ENCODE measurements at regions not wholly inside any gene's neighbourhood (a gene's known extent, or its start where the extent isn't known, plus 50 kb on each side); places are given as distances from the start of the nearest gene placed in this dataset.

DNA sequence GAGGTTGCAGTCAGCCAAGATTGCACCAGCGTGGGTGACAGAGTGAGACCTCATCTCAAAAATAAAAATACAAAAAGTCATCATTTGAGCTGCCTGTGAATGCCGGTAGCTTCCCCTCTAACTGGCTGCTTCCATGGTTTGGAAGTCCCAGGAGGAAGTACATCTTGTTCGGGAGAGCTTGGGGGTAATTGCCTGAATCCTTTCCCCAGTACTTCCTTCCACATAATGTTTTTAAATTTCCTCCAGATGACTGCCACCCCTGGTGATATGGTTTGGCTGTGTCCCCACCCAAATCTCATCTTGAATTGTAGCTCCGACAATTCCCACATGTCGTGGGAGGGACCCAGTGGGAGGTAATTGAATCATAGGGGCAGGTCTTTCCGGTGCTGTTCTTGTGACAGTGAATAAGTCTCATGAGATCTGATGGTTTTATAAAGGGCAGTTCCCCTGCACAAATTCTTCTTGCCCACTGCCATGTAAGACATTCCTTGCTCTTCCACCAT is 87.2 kb downstream of the SPRING1 start:
- ATAC-seq (no peak), DNase-seq (no peak)
- TF ChIP-seq, protein P1, sequence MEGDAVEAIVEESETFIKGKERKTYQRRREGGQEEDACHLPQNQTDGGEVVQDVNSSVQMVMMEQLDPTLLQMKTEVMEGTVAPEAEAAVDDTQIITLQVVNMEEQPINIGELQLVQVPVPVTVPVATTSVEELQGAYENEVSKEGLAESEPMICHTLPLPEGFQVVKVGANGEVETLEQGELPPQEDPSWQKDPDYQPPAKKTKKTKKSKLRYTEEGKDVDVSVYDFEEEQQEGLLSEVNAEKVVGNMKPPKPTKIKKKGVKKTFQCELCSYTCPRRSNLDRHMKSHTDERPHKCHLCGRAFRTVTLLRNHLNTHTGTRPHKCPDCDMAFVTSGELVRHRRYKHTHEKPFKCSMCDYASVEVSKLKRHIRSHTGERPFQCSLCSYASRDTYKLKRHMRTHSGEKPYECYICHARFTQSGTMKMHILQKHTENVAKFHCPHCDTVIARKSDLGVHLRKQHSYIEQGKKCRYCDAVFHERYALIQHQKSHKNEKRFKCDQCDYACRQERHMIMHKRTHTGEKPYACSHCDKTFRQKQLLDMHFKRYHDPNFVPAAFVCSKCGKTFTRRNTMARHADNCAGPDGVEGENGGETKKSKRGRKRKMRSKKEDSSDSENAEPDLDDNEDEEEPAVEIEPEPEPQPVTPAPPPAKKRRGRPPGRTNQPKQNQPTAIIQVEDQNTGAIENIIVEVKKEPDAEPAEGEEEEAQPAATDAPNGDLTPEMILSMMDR (IDR thresholded peaks at IDR 0.05), result no peak
- Histone ChIP-seq H3K27me3 (no peaks in the 10 kb centered on the region), H3K27ac (no peak overlapping the region), H3K4me1 (peaks cover 0 to 4% of the 10 kb centered on the region in 2 donors), H3K36me3 (no peaks in the 10 kb centered on the region), H3K9me3 (peaks cover 0 to 6% of the 10 kb centered on the region in 2 donors), H3K4me3 (no peak overlapping the region)
- intact Hi-C loops (cut with DNase I), result no loop called here

DNA sequence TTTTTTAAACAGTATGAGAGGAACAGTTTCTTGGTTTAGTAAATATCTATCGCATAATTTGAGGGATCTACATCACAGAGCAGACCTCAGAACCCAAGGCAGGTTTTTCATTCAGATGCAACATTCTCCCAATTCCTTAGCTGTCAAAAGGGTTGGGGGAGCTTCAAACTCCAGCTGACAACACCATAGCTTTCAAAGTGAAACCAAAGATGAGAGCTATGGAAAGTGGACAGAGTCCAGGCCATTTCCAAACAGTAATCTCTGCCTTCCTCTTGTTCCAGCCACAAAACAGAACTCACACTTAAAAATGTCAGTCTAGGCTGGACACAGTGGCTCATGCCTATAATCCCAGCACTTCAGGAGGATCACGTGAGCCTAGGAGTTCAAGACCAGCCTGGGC is 87.8 kb downstream of the SPRING1 start:
- DNase-seq (no peak), ATAC-seq (no peak)
- intact Hi-C loops (cut with DNase I), result no loop called here
- Histone ChIP-seq H3K9me3 (peaks cover 0 to 6% of the 10 kb centered on the region in 2 donors), H3K4me3 (no peak overlapping the region), H3K27ac (no peak overlapping the region), H3K36me3 (no peaks in the 10 kb centered on the region), H3K4me1 (peaks cover 0 to 4% of the 10 kb centered on the region in 2 donors), H3K27me3 (no peaks in the 10 kb centered on the region)
- TF ChIP-seq, protein P1 (IDR thresholded peaks at IDR 0.05), result no peak

DNA sequence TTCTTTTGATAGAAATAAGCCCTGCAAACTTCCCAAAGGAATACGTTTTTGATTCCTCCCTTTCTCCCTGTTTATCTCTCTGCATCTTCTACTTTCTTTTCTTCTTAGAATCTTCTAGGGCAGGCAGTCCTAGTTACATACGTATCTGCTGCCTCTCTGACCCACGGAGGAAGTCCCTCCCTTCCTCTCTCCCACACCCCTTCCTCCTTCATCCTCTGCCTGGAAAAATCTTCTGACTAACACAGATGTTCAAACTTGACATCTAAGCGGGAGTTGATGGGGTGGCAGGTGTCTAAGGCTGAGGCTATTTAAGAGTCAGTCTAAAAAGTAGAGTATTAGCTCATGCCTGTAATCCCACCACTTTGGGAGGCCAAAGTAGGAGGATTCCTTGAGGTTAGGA is 88.6 kb downstream of the MAP1LC3B2 start:
- ATAC-seq (no peak), DNase-seq (no peak)
- Histone ChIP-seq H3K9me3 (peaks cover 0 to 6% of the 10 kb centered on the region in 2 donors), H3K27ac (no peak overlapping the region), H3K36me3 (no peaks in the 10 kb centered on the region), H3K27me3 (no peaks in the 10 kb centered on the region), H3K4me3 (no peak overlapping the region), H3K4me1 (peaks cover 0 to 4% of the 10 kb centered on the region in 2 donors)
- TF ChIP-seq, protein P1 (IDR thresholded peaks at IDR 0.05), result no peak
- intact Hi-C loops (cut with DNase I), result no loop called here

DNA sequence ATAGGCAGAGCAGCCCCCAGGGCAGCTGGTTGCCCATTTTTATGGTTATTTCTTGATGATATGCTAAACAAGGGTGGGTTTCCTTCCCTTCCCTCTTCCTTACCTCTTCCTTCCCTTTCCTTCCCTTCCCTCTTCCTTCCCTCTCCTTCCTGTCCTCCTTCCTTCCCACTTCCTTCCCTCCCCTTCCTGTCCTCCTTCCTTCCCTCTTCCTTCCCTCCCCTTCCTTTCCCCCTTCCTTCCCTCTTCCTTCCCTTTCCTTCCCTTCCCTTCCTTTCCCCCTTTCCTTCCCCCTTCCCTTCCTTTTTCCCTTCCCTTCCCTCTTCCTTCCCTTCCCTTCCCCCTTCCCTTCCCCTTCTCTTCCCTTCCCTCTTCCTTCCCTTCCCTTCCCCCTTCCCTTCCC is 87.7 kb downstream of the MAP1LC3B2 start:
- ATAC-seq (no peak), DNase-seq (no peak)
- intact Hi-C loops (cut with DNase I), result no loop called here
- H3K4me1 ChIP-seq, result peaks cover 4 to 6% of the 10 kb centered on the region in 2 donors
- peaks cover 0 to 6% of the 10 kb centered on the region in 2 donors for H3K9me3 ChIP-seq
- H3K36me3 ChIP-seq, result no peaks in the 10 kb centered on the region
- H3K27me3 ChIP-seq, result no peaks in the 10 kb centered on the region
- TF ChIP-seq, protein P1 (IDR thresholded peaks at IDR 0.05), result no peak
- no peak overlapping the region for H3K27ac ChIP-seq
- H3K4me3 ChIP-seq, result no peak overlapping the region

DNA sequence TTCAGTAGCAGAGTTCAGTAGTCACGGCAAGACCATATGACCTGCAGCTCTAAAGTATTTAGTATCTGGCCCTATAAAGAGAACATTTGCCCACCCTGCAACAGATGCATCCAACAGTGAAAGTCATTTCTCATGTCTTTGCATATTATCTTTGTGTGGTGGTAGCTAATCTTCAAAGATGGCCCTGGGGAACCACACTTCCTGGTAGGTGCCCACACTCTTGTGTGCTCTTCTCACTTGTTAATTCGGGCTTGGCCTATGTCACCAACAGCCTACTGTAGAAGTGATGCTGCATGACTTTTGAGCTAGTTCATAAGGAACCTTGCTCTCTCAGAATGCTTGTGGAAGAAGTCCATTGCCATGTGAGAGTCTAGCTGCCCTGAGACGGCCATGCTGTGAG is 85.6 kb downstream of the MAP1LC3B2 start:
- no peak for ATAC-seq
- intact Hi-C loops (cut with DNase I), result no loop called here
- H3K9me3 ChIP-seq, result peaks cover 0 to 6% of the 10 kb centered on the region in 2 donors
- no peaks in the 10 kb centered on the region for H3K27me3 ChIP-seq
- no peak for DNase-seq
- H3K4me3 ChIP-seq, result no peak overlapping the region
- no peak overlapping the region for H3K27ac ChIP-seq
- H3K36me3 ChIP-seq, result no peaks in the 10 kb centered on the region
- H3K4me1 ChIP-seq, result peaks cover 0 to 8% of the 10 kb centered on the region in 2 donors
- TF ChIP-seq, protein P1 (IDR thresholded peaks at IDR 0.05), result no peak
